DMS79 treated with DMSO at 0.1 percent for 48 hours (cell line): ENCODE measurements at regions not wholly inside any gene's neighbourhood (a gene's known extent, or its start where the extent isn't known, plus 50 kb on each side); places are given as distances from the start of the nearest gene placed in this dataset.
"Not testable (repeated sequence)": the region's sequence is repeated elsewhere in the genome, so short reads cannot be mapped to it uniquely, and the experiment has no call there.

ENCODE experiments used
- DNase-seq: peaks from one replicate; lab custom pipeline; 2025; lab: John Stamatoyannopoulos, UW

- no peak for DNase-seq
Measured at GRCh38 chr12:73529954-73530353, 1007.7 kb upstream of the ATXN7L3B start.

- DNase-seq: no peak
Measured at GRCh38 chr12:73531752-73532151, 1005.9 kb upstream of the ATXN7L3B start.

- DNase-seq: no peak
Measured at GRCh38 chr12:73547421-73547820, 990.2 kb upstream of the ATXN7L3B start.

- DNase-seq: no peak
Measured at GRCh38 chr12:73585136-73585535, 952.5 kb upstream of the ATXN7L3B start.

GRCh38 chr12:73589220-73589619 lies 948.4 kb upstream of the ATXN7L3B start:
- no peak for DNase-seq

GRCh38 chr12:73598626-73599025 lies 939.0 kb upstream of the ATXN7L3B start:
- no peak for DNase-seq

- DNase-seq: no peak
Measured at GRCh38 chr12:73599268-73599667, 938.4 kb upstream of the ATXN7L3B start.

- DNase-seq: not testable (repeated sequence)
Measured at GRCh38 chr12:73605925-73606324, 931.7 kb upstream of the ATXN7L3B start.

- DNase-seq: no peak
Measured at GRCh38 chr12:73612551-73612950, 925.1 kb upstream of the ATXN7L3B start.

- no peak for DNase-seq
Measured at GRCh38 chr12:73623421-73623820, 914.2 kb upstream of the ATXN7L3B start.

GRCh38 chr12:73625226-73625625 lies 912.4 kb upstream of the ATXN7L3B start:
- no peak for DNase-seq

- DNase-seq: no peak
Measured at GRCh38 chr12:73629171-73629570, 908.5 kb upstream of the ATXN7L3B start.

- no peak for DNase-seq
Measured at GRCh38 chr12:73629893-73630831, 907.5 kb upstream of the ATXN7L3B start.

- DNase-seq: no peak
Measured at GRCh38 chr12:73632191-73632590, 905.4 kb upstream of the ATXN7L3B start.

- no peak for DNase-seq
Measured at GRCh38 chr12:73632661-73633060, 905.0 kb upstream of the ATXN7L3B start.

GRCh38 chr12:73639397-73639796 lies 898.2 kb upstream of the ATXN7L3B start:
- not testable (repeated sequence) for DNase-seq

- DNase-seq: no peak
Measured at GRCh38 chr12:73656375-73656774, 881.3 kb upstream of the ATXN7L3B start.

GRCh38 chr12:73659802-73660201 lies 877.8 kb upstream of the ATXN7L3B start:
- DNase-seq: no peak

GRCh38 chr12:73665193-73665592 lies 872.4 kb upstream of the ATXN7L3B start:
- DNase-seq: no peak

- DNase-seq: not testable (repeated sequence)
Measured at GRCh38 chr12:73671550-73671949, 866.1 kb upstream of the ATXN7L3B start.

- DNase-seq: no peak
Measured at GRCh38 chr12:73677520-73678291, 859.9 kb upstream of the ATXN7L3B start.

- no peak for DNase-seq
Measured at GRCh38 chr12:73678335-73678734, 859.3 kb upstream of the ATXN7L3B start.

GRCh38 chr12:73699318-73699717 lies 838.3 kb upstream of the ATXN7L3B start:
- DNase-seq: no peak
